ENCODE measurements at regions not wholly inside any gene's neighbourhood (a gene's known extent, or its start where the extent isn't known, plus 50 kb on each side); places are given as distances from the start of the nearest gene placed in this dataset.

DNA sequence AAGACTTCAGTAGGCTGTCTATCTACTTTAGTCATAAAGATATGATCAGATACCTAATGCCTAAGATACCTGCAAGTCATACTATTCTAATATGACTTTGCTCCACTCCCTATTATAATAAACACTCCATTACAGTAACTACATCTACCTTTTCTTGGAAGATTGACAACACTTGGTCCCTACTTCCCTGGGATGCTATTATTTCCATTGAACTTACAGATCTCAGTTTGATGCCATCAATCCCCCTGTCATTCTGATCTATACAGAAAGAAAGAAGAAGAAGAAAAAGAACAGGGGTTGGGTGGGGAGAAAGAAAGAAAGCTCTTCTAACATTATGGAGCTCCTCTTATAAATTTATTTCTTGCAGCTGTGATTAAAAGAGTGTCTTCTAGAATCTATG is 889.1 kb upstream of the NRXN1 start:
- TF ChIP-seq, protein P1, sequence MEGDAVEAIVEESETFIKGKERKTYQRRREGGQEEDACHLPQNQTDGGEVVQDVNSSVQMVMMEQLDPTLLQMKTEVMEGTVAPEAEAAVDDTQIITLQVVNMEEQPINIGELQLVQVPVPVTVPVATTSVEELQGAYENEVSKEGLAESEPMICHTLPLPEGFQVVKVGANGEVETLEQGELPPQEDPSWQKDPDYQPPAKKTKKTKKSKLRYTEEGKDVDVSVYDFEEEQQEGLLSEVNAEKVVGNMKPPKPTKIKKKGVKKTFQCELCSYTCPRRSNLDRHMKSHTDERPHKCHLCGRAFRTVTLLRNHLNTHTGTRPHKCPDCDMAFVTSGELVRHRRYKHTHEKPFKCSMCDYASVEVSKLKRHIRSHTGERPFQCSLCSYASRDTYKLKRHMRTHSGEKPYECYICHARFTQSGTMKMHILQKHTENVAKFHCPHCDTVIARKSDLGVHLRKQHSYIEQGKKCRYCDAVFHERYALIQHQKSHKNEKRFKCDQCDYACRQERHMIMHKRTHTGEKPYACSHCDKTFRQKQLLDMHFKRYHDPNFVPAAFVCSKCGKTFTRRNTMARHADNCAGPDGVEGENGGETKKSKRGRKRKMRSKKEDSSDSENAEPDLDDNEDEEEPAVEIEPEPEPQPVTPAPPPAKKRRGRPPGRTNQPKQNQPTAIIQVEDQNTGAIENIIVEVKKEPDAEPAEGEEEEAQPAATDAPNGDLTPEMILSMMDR (conservative IDR thresholded peaks at IDR 0.05; ENCODE audit: low read depth, low read length) = no peak
- TF ChIP-seq EZH2 (IDR thresholded peaks at IDR 0.05; ENCODE audit: borderline replicate concordance, low read depth, low read length, poor library complexity, severe bottlenecking) = no peak
